Mesothelial cell of epicardium (in vitro differentiated cells): ENCODE measurements at regions not wholly inside any gene's neighbourhood (a gene's known extent, or its start where the extent isn't known, plus 50 kb on each side); places are given as distances from the start of the nearest gene placed in this dataset.
A peak's percentile ranks its signal among the peaks of the same experiment; 100 is the strongest.

Source experiments
- DNase-seq, 2 experiments: peaks; one replicate each; pipeline ENCODE4 v3.0.0; 2021; ENCODE audit warnings: low spot score in 2 of 2; ENCODE audit not compliant: unreplicated experiment in 2 of 2
- H3K27ac Mint-ChIP-seq: 2 replicates; pipeline ENCODE4 v1.8.0; 2021; ENCODE audit warnings: mixed read lengths
- H3K27me3 Mint-ChIP-seq: 2 replicates; pipeline ENCODE4 v1.8.0; 2021; ENCODE audit warnings: low read depth, mixed read lengths
- H3K36me3 Mint-ChIP-seq: 2 replicates; pipeline ENCODE4 v1.8.0; 2021; ENCODE audit warnings: mixed read lengths
- H3K4me1 Mint-ChIP-seq: 2 replicates; pipeline ENCODE4 v1.8.0; 2021; ENCODE audit warnings: mixed read lengths
- H3K4me3 Mint-ChIP-seq: 2 replicates; pipeline ENCODE4 v1.8.0; 2021; ENCODE audit warnings: mild to moderate bottlenecking, moderate library complexity, mixed read lengths
- H3K9me3 Mint-ChIP-seq: 2 replicates; pipeline ENCODE4 v1.8.0; 2021; ENCODE audit warnings: mixed read lengths
- TF ChIP-seq, protein P1 (sequence below): fragments of 200-600 bp; sonication (generic); IDR thresholded peaks from one replicate; pipeline ENCODE4 v1.5.0; 2021; ENCODE audit warnings: antibody characterized with exemption; ENCODE audit not compliant: unreplicated experiment

GRCh38 chr5:117089001-117089400, 514.4 kb upstream of the SEMA6A start:
- H3K27me3 Mint-ChIP-seq = no peaks in the 10 kb centered on the region
- no peak overlapping the region for H3K4me3 Mint-ChIP-seq
- TF ChIP-seq, protein P1, sequence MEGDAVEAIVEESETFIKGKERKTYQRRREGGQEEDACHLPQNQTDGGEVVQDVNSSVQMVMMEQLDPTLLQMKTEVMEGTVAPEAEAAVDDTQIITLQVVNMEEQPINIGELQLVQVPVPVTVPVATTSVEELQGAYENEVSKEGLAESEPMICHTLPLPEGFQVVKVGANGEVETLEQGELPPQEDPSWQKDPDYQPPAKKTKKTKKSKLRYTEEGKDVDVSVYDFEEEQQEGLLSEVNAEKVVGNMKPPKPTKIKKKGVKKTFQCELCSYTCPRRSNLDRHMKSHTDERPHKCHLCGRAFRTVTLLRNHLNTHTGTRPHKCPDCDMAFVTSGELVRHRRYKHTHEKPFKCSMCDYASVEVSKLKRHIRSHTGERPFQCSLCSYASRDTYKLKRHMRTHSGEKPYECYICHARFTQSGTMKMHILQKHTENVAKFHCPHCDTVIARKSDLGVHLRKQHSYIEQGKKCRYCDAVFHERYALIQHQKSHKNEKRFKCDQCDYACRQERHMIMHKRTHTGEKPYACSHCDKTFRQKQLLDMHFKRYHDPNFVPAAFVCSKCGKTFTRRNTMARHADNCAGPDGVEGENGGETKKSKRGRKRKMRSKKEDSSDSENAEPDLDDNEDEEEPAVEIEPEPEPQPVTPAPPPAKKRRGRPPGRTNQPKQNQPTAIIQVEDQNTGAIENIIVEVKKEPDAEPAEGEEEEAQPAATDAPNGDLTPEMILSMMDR = no peak
- H3K4me1 Mint-ChIP-seq = no peaks in the 10 kb centered on the region
- no peak overlapping the region for H3K27ac Mint-ChIP-seq
- no peaks in the 10 kb centered on the region for H3K36me3 Mint-ChIP-seq
- no peak for DNase-seq
- H3K9me3 Mint-ChIP-seq = no peaks in the 10 kb centered on the region

GRCh38 chr5:117088176-117088575, 513.6 kb upstream of the SEMA6A start:
- H3K27ac Mint-ChIP-seq = no peak overlapping the region
- no peak overlapping the region for H3K4me3 Mint-ChIP-seq
- TF ChIP-seq, protein P1 = no peak
- no peaks in the 10 kb centered on the region for H3K9me3 Mint-ChIP-seq
- DNase-seq = no peak
- peaks cover under 1% of the 10 kb centered on the region for H3K4me1 Mint-ChIP-seq
- no peaks in the 10 kb centered on the region for H3K27me3 Mint-ChIP-seq
- H3K36me3 Mint-ChIP-seq = no peaks in the 10 kb centered on the region

- TF ChIP-seq, protein P1 = no peak
- no peak overlapping the region for H3K4me3 Mint-ChIP-seq
- H3K27me3 Mint-ChIP-seq = no peaks in the 10 kb centered on the region
- H3K27ac Mint-ChIP-seq = no peak overlapping the region
- peaks cover 30% of the 10 kb centered on the region for H3K4me1 Mint-ChIP-seq
- H3K36me3 Mint-ChIP-seq = no peaks in the 10 kb centered on the region
- no peaks in the 10 kb centered on the region for H3K9me3 Mint-ChIP-seq
- no peak for DNase-seq
Measured at GRCh38 chr5:117084067-117084466, 509.4 kb upstream of the SEMA6A start.

- TF ChIP-seq, protein P1 = no peak
- no peaks in the 10 kb centered on the region for H3K27me3 Mint-ChIP-seq
- no peak overlapping the region for H3K4me3 Mint-ChIP-seq
- no peaks in the 10 kb centered on the region for H3K36me3 Mint-ChIP-seq
- H3K4me1 Mint-ChIP-seq = peaks cover 30% of the 10 kb centered on the region
- no peak for DNase-seq
- H3K9me3 Mint-ChIP-seq = no peaks in the 10 kb centered on the region
- H3K27ac Mint-ChIP-seq = no peak overlapping the region
Measured at GRCh38 chr5:117082977-117083376, 508.4 kb upstream of the SEMA6A start.

DNA sequence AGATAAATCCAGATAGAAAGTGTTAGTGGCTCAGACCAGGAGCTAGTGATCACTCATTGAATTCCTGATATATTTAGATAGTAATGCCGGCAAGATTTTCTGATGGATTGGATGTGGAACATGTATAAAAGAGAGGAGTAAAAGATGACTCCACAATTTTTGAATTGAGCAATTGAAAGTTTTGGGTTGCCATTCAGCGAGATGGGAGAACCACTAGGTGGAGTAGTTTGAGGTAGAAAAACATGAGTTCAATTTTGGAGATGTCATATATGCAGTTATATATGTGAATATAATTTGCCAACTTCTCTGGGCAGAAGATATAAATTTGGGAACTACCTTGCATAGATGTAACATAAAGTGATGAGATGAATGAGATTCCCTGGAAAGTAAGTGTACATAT, 502.5 kb upstream of the SEMA6A start:
- H3K4me1 Mint-ChIP-seq = peaks cover 23% of the 10 kb centered on the region
- no peak for DNase-seq
- H3K9me3 Mint-ChIP-seq = peaks cover 1% of the 10 kb centered on the region
- TF ChIP-seq, protein P1 = peak; percentile 39
- no peak overlapping the region for H3K27ac Mint-ChIP-seq
- no peak overlapping the region for H3K4me3 Mint-ChIP-seq
- H3K36me3 Mint-ChIP-seq = no peaks in the 10 kb centered on the region
- H3K27me3 Mint-ChIP-seq = no peaks in the 10 kb centered on the region

- TF ChIP-seq, protein P1 = no peak
- DNase-seq = no peak
- H3K27ac Mint-ChIP-seq = no peak overlapping the region
- peaks cover 4% of the 10 kb centered on the region for H3K4me1 Mint-ChIP-seq
- H3K27me3 Mint-ChIP-seq = no peaks in the 10 kb centered on the region
- no peak overlapping the region for H3K4me3 Mint-ChIP-seq
- peaks cover 21% of the 10 kb centered on the region for H3K9me3 Mint-ChIP-seq
- peaks cover 9% of the 10 kb centered on the region for H3K36me3 Mint-ChIP-seq
Measured at GRCh38 chr5:117072439-117072838, 497.8 kb upstream of the SEMA6A start.
